ENCODE measurements at regions not wholly inside any gene's neighbourhood (a gene's known extent, or its start where the extent isn't known, plus 50 kb on each side); places are given as distances from the start of the nearest gene placed in this dataset.
"Not testable (repeated sequence)": the region's sequence is repeated elsewhere in the genome, so short reads cannot be mapped to it uniquely, and the experiment has no call there.

- H3K4me3 ChIP-seq (ENCODE audit: low read length) = no peak overlapping the region
- no peaks in the 10 kb centered on the region for H3K27me3 ChIP-seq (ENCODE audit: insufficient read depth, low read length, poor library complexity, severe bottlenecking)
- H3K4me1 Mint-ChIP-seq = peaks cover 73 to 89% (median 83%) of the 10 kb centered on the region in 3 donors
- no peaks in the 10 kb centered on the region for H3K27me3 Mint-ChIP-seq
- H3K9me3 ChIP-seq (ENCODE audit: low read length) = no peaks in the 10 kb centered on the region
- H3K27ac ChIP-seq (ENCODE audit: low read depth, low read length) = no peak overlapping the region
- H3K4me1 ChIP-seq (ENCODE audit: insufficient read depth, low read length) = peaks cover 66% of the 10 kb centered on the region
- no peaks in the 10 kb centered on the region for H3K36me3 ChIP-seq (ENCODE audit: insufficient read depth, low read length)
- H3K27ac Mint-ChIP-seq = peak overlapping the region in 4 of 8 donors; percentile 36 to 96 (median 89)
- H3K36me3 Mint-ChIP-seq = no peaks in the 10 kb centered on the region
- peak overlapping the region in 5 of 7 donors; percentile 70 to 82 (median 76) for H3K4me3 Mint-ChIP-seq
- POLR2A ChIA-PET = interaction anchor here (3.5 kb wide), 1 partner anchor 160 kb away, joined by 33 read pairs; the partner anchor contains the start of gene JUN
- DNase-seq = no peak
- CTCF ChIA-PET = no interaction called here
- peaks cover 0 to 1% (median 0%) of the 10 kb centered on the region in 5 donors for H3K9me3 Mint-ChIP-seq
Measured at GRCh38 chr1:58943776-58944175, 159.9 kb upstream of the JUN start.

DNA sequence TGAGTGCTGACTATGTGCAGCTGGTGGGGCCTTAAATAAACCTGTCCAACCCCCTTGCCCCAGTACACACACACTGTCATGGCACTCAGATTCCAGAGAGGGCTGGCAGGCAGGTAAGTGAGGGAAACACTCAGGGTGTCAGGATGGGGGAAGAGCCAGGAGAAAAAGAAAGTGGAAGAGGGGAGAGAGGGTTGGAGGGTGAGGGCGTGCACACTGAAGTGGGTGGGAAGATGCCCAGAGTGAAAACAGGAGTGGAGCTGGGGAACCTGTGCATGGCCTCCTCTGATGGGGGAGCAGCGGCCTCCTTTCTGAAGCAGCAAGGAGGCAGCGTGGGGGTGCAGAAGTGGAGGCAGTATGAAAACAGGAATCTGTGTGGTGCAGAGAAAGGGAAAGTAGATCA, 160.6 kb upstream of the JUN start:
- Histone ChIP-seq H3K9me3 (ENCODE audit: low read length) (no peaks in the 10 kb centered on the region), H3K27ac (ENCODE audit: low read depth, low read length) (no peak overlapping the region), H3K27me3 (ENCODE audit: insufficient read depth, low read length, poor library complexity, severe bottlenecking) (no peaks in the 10 kb centered on the region), H3K4me3 (ENCODE audit: low read length) (no peak overlapping the region), H3K36me3 (ENCODE audit: insufficient read depth, low read length) (no peaks in the 10 kb centered on the region), H3K4me1 (ENCODE audit: insufficient read depth, low read length) (peaks cover 73% of the 10 kb centered on the region)
- DNase-seq = no peak
- ChIA-PET CTCF (no interaction called here), POLR2A (no interaction called here)
- H3K36me3 Mint-ChIP-seq = no peaks in the 10 kb centered on the region
- H3K9me3 Mint-ChIP-seq = peaks cover 0 to 1% (median 0%) of the 10 kb centered on the region in 5 donors
- H3K27ac Mint-ChIP-seq = peak overlapping the region in 3 of 8 donors; percentile 33 to 51 (median 48)
- H3K4me3 Mint-ChIP-seq = peak overlapping the region in 4 of 7 donors; percentile 30 to 77 (median 59)
- H3K27me3 Mint-ChIP-seq = no peaks in the 10 kb centered on the region
- peaks cover 78 to 92% (median 85%) of the 10 kb centered on the region in 3 donors for H3K4me1 Mint-ChIP-seq

DNA sequence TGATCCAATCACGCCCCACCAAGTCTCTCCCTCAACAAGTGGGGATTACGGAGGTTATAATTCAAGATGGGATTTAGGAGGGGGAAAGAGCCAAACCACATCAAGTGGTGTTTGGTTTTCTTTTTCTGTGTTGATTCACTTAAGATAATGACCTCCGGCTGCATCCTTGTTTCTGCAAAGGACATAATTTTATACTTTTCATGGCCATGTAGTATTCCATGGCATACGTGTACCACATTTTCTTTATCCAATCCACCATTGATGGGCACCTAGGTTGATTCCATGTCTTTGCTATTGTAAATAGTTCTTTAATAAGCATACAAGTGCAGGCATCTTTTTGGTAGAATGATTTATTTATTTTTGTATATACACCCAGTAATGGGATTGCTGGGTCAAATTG, 162.5 kb upstream of the JUN start:
- CTCF ChIA-PET = no interaction called here
- Histone ChIP-seq H3K36me3 (ENCODE audit: insufficient read depth, low read length) (no peaks in the 10 kb centered on the region), H3K27me3 (ENCODE audit: insufficient read depth, low read length, poor library complexity, severe bottlenecking) (no peaks in the 10 kb centered on the region), H3K4me1 (ENCODE audit: insufficient read depth, low read length) (peaks cover 56% of the 10 kb centered on the region), H3K9me3 (ENCODE audit: low read length) (no peaks in the 10 kb centered on the region), H3K27ac (ENCODE audit: low read depth, low read length) (no peak overlapping the region), H3K4me3 (ENCODE audit: low read length) (no peak overlapping the region)
- POLR2A ChIA-PET = no interaction called here
- DNase-seq = no peak
- no peaks in the 10 kb centered on the region for H3K27me3 Mint-ChIP-seq
- no peaks in the 10 kb centered on the region for H3K36me3 Mint-ChIP-seq
- H3K27ac Mint-ChIP-seq = no peak overlapping the region
- peaks cover 0 to 1% (median 0%) of the 10 kb centered on the region in 5 donors for H3K9me3 Mint-ChIP-seq
- peaks cover 60 to 77% (median 71%) of the 10 kb centered on the region in 3 donors for H3K4me1 Mint-ChIP-seq
- H3K4me3 Mint-ChIP-seq = no peak overlapping the region

- no peaks in the 10 kb centered on the region for H3K9me3 ChIP-seq (ENCODE audit: low read length)
- H3K4me1 Mint-ChIP-seq = peaks cover 37 to 54% (median 48%) of the 10 kb centered on the region in 3 donors
- POLR2A ChIA-PET = no interaction called here
- H3K36me3 Mint-ChIP-seq = no peaks in the 10 kb centered on the region
- no peak overlapping the region for H3K27ac ChIP-seq (ENCODE audit: low read depth, low read length)
- H3K36me3 ChIP-seq (ENCODE audit: insufficient read depth, low read length) = no peaks in the 10 kb centered on the region
- H3K9me3 Mint-ChIP-seq = peaks cover 0 to 1% (median 0%) of the 10 kb centered on the region in 5 donors
- peak overlapping the region in 3 of 8 donors; percentile 35 to 73 (median 52) for H3K27ac Mint-ChIP-seq
- no peaks in the 10 kb centered on the region for H3K27me3 ChIP-seq (ENCODE audit: insufficient read depth, low read length, poor library complexity, severe bottlenecking)
- H3K4me3 Mint-ChIP-seq = no peak overlapping the region
- DNase-seq = no peak
- H3K4me3 ChIP-seq (ENCODE audit: low read length) = no peak overlapping the region
- CTCF ChIA-PET = interaction anchor here (1.1 kb wide), 1 partner anchor 8 kb away, joined by 3 read pairs; no protein-coding TSS in a partner anchor
- peaks cover 0 to 6% of the 10 kb centered on the region in 2 donors for H3K27me3 Mint-ChIP-seq
- H3K4me1 ChIP-seq (ENCODE audit: insufficient read depth, low read length) = peaks cover 33% of the 10 kb centered on the region
Measured at GRCh38 chr1:58948671-58949070, 164.8 kb upstream of the JUN start.

GRCh38 chr1:58949551-58950220, 165.8 kb upstream of the JUN start:
- no peak overlapping the region for H3K4me3 Mint-ChIP-seq
- no peak overlapping the region for H3K4me3 ChIP-seq (ENCODE audit: low read length)
- POLR2A ChIA-PET = no interaction called here
- H3K36me3 Mint-ChIP-seq = peaks cover 0 to 6% (median 0%) of the 10 kb centered on the region in 3 donors
- no peaks in the 10 kb centered on the region for H3K27me3 ChIP-seq (ENCODE audit: insufficient read depth, low read length, poor library complexity, severe bottlenecking)
- peaks cover 27 to 44% (median 38%) of the 10 kb centered on the region in 3 donors for H3K4me1 Mint-ChIP-seq
- H3K4me1 ChIP-seq (ENCODE audit: insufficient read depth, low read length) = peaks cover 23% of the 10 kb centered on the region
- H3K9me3 ChIP-seq (ENCODE audit: low read length) = no peaks in the 10 kb centered on the region
- no peak overlapping the region for H3K27ac ChIP-seq (ENCODE audit: low read depth, low read length)
- peaks cover 0 to 6% of the 10 kb centered on the region in 2 donors for H3K27me3 Mint-ChIP-seq
- H3K9me3 Mint-ChIP-seq = peaks cover 0 to 1% (median 0%) of the 10 kb centered on the region in 5 donors
- H3K27ac Mint-ChIP-seq = peak overlapping the region in 2 of 8 donors; percentile 16 to 47
- CTCF ChIA-PET = interaction anchor here (1.1 kb wide), 1 partner anchor 9 kb away, joined by 3 read pairs; no protein-coding TSS in a partner anchor
- H3K36me3 ChIP-seq (ENCODE audit: insufficient read depth, low read length) = no peaks in the 10 kb centered on the region
- DNase-seq = no peak

GRCh38 chr1:58950897-58951296, 167.1 kb upstream of the JUN start:
- Mint-ChIP-seq H3K9me3 (peaks cover 0 to 1% (median 0%) of the 10 kb centered on the region in 5 donors), H3K4me1 (peaks cover 24 to 40% (median 35%) of the 10 kb centered on the region in 3 donors), H3K27me3 (peaks cover 0 to 10% of the 10 kb centered on the region in 2 donors), H3K27ac (no peak overlapping the region), H3K36me3 (peaks cover 0 to 6% (median 0%) of the 10 kb centered on the region in 3 donors), H3K4me3 (no peak overlapping the region)
- Histone ChIP-seq H3K27ac (ENCODE audit: low read depth, low read length) (no peak overlapping the region), H3K27me3 (ENCODE audit: insufficient read depth, low read length, poor library complexity, severe bottlenecking) (no peaks in the 10 kb centered on the region), H3K9me3 (ENCODE audit: low read length) (no peaks in the 10 kb centered on the region), H3K36me3 (ENCODE audit: insufficient read depth, low read length) (no peaks in the 10 kb centered on the region), H3K4me1 (ENCODE audit: insufficient read depth, low read length) (peaks cover 15% of the 10 kb centered on the region), H3K4me3 (ENCODE audit: low read length) (no peak overlapping the region)
- DNase-seq = no peak
- ChIA-PET POLR2A (no interaction called here), CTCF (no interaction called here)

GRCh38 chr1:58953951-58954350, 170.1 kb upstream of the JUN start:
- H3K9me3 ChIP-seq (ENCODE audit: low read length); CTCF ChIA-PET; H3K27ac ChIP-seq (ENCODE audit: low read depth, low read length); H3K4me3 Mint-ChIP-seq; H3K36me3 Mint-ChIP-seq; H3K4me3 ChIP-seq (ENCODE audit: low read length); H3K4me1 ChIP-seq (ENCODE audit: insufficient read depth, low read length); H3K9me3 Mint-ChIP-seq; H3K27ac Mint-ChIP-seq; POLR2A ChIA-PET; DNase-seq; H3K36me3 ChIP-seq (ENCODE audit: insufficient read depth, low read length); H3K27me3 ChIP-seq (ENCODE audit: insufficient read depth, low read length, poor library complexity, severe bottlenecking): not testable (repeated sequence)
- Mint-ChIP-seq H3K4me1 (peaks cover 10 to 24% (median 23%) of the 10 kb centered on the region in 3 donors), H3K27me3 (peaks cover 0 to 10% of the 10 kb centered on the region in 2 donors)

GRCh38 chr1:58963287-58963686, 179.4 kb upstream of the JUN start:
- H3K36me3 Mint-ChIP-seq; H3K9me3 ChIP-seq (ENCODE audit: low read length); CTCF ChIA-PET; H3K27me3 ChIP-seq (ENCODE audit: insufficient read depth, low read length, poor library complexity, severe bottlenecking); H3K27me3 Mint-ChIP-seq; H3K4me3 ChIP-seq (ENCODE audit: low read length); POLR2A ChIA-PET; H3K4me3 Mint-ChIP-seq; H3K36me3 ChIP-seq (ENCODE audit: insufficient read depth, low read length); DNase-seq; H3K27ac ChIP-seq (ENCODE audit: low read depth, low read length): not testable (repeated sequence)
- peaks cover 28 to 30% (median 28%) of the 10 kb centered on the region in 3 donors for H3K4me1 Mint-ChIP-seq
- H3K9me3 Mint-ChIP-seq = peaks cover 0 to 11% (median 0%) of the 10 kb centered on the region in 5 donors
- H3K27ac Mint-ChIP-seq = peak overlapping the region in 1 of 8 donors; percentile 8
- H3K4me1 ChIP-seq (ENCODE audit: insufficient read depth, low read length) = peaks cover 25% of the 10 kb centered on the region
